PC-3 (cell line): ENCODE measurements at regions not wholly inside any gene's neighbourhood (a gene's known extent, or its start where the extent isn't known, plus 50 kb on each side); places are given as distances from the start of the nearest gene placed in this dataset.

Experiments
- EZH2 ChIP-seq: fragments of 300-600 bp; sonication (generic); IDR thresholded peaks from one replicate; pipeline ENCODE4 v1.6.1; 2017; ENCODE audit warnings: antibody characterized with exemption, mild to moderate bottlenecking, low read length; ENCODE audit not compliant: unreplicated experiment
- TF ChIP-seq, protein P1 (sequence below): fragments of 300-600 bp; sonication (generic); conservative IDR thresholded peaks from 2 replicates; pipeline ENCODE4 v1.5.1; 2017; ENCODE audit warnings: antibody characterized with exemption, low read depth, mild to moderate bottlenecking, low read length

GRCh38 chr4:27911047-27911446 lies 1050.4 kb downstream of the STIM2 start:
- TF ChIP-seq EZH2 = no peak
- TF ChIP-seq, protein P1, sequence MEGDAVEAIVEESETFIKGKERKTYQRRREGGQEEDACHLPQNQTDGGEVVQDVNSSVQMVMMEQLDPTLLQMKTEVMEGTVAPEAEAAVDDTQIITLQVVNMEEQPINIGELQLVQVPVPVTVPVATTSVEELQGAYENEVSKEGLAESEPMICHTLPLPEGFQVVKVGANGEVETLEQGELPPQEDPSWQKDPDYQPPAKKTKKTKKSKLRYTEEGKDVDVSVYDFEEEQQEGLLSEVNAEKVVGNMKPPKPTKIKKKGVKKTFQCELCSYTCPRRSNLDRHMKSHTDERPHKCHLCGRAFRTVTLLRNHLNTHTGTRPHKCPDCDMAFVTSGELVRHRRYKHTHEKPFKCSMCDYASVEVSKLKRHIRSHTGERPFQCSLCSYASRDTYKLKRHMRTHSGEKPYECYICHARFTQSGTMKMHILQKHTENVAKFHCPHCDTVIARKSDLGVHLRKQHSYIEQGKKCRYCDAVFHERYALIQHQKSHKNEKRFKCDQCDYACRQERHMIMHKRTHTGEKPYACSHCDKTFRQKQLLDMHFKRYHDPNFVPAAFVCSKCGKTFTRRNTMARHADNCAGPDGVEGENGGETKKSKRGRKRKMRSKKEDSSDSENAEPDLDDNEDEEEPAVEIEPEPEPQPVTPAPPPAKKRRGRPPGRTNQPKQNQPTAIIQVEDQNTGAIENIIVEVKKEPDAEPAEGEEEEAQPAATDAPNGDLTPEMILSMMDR = no peak
